SK-N-SH (cell line): ENCODE measurements at regions not wholly inside any gene's neighbourhood (a gene's known extent, or its start where the extent isn't known, plus 50 kb on each side); places are given as distances from the start of the nearest gene placed in this dataset.

ENCODE experiments used
- CTCF ChIA-PET: fragments of 300-600, 350-600 bp; formaldehyde crosslinking; extraction: SDS; loops from one replicate; lab custom pipeline; 2021; lab: Yijun Ruan, JAX
- POLR2A ChIA-PET: fragments of 350-600 bp; sonication (Branson Sonifier 250); formaldehyde crosslinking; extraction: SDS; loops from one replicate; lab custom pipeline; 2020; ENCODE audit warnings: antibody characterized with exemption, inconsistent platforms; lab: Yijun Ruan, JAX
- DNase-seq: peaks from one replicate; pipeline ENCODE4 v3.0.0; 2012
- H2AFZ ChIP-seq: fragments of 200-600 bp; sonication (generic); 2 replicates; pipeline ENCODE4 v1.8.1; 2016; ENCODE audit warnings: antibody characterized with exemption, mild to moderate bottlenecking, low read depth
- H3F3A ChIP-seq: fragments of 200-600 bp; sonication (generic); replicated peaks from 2 replicates; pipeline ENCODE3; 2016; ENCODE audit warnings: antibody characterized with exemption, mild to moderate bottlenecking; ENCODE audit not compliant: insufficient read depth
- H3K27ac ChIP-seq, 2 experiments: fragments of 200-500 bp in 1 of 2; fragments of 200-600 bp in 1 of 2; sonication (Bioruptor generic) in 1 of 2; sonication (generic), shearing (Covaris generic) in 1 of 2; 2 replicates each; pipeline versions ENCODE4 v1.5.1 to v1.6.1; 2014 to 2016; ENCODE audit warnings: low read depth in 2 of 2, inconsistent platforms in 1 of 2, low read length in 1 of 2, mild to moderate bottlenecking in 1 of 2, mixed read lengths in 1 of 2
- H3K27me3 ChIP-seq: fragments of 200-600 bp; sonication (generic), shearing (Covaris generic); 2 replicates; pipeline ENCODE4 v1.6.1; 2016; ENCODE audit warnings: mixed run types; ENCODE audit not compliant: insufficient read depth
- H3K36me3 ChIP-seq, 2 experiments: fragments of 200-500 bp in 1 of 2; fragments of 200-600 bp in 1 of 2; sonication (Bioruptor generic) in 1 of 2; sonication (generic) in 1 of 2; replicated peaks in 1 of 2; 2 replicates each; pipeline versions ENCODE3 to v1.5.1; 2014 to 2016; ENCODE audit warnings: low read length in 1 of 2, mild to moderate bottlenecking in 1 of 2; ENCODE audit not compliant: insufficient read depth in 2 of 2, control insufficient read depth in 1 of 2
- H3K4me1 ChIP-seq, 2 experiments: fragments of 200-500 bp in 1 of 2; fragments of 200-600 bp in 1 of 2; sonication (Bioruptor generic) in 1 of 2; sonication (generic), shearing (Covaris generic) in 1 of 2; 2 replicates each; pipeline versions ENCODE4 v1.5.1 to v1.6.1; 2014 to 2016; ENCODE audit warnings: low read depth in 1 of 2, low read length in 1 of 2, mixed run types in 1 of 2; ENCODE audit not compliant: insufficient read depth in 2 of 2, control insufficient read depth in 1 of 2
- H3K4me2 ChIP-seq: fragments of 200-600 bp; sonication (generic), shearing (Covaris generic); 2 replicates; pipeline ENCODE4 v1.6.1; 2017; ENCODE audit warnings: mixed run types
- H3K4me3 ChIP-seq, 2 experiments: fragments of 200-500 bp in 1 of 2; fragments of 200-600 bp in 1 of 2; sonication (Bioruptor generic) in 1 of 2; sonication (generic), shearing (Covaris generic) in 1 of 2; 2 replicates each; pipeline versions ENCODE4 v1.5.1 to v1.8.1; 2014 to 2016; ENCODE audit warnings: low read depth in 2 of 2, inconsistent platforms in 1 of 2, low read length in 1 of 2, mild to moderate bottlenecking in 1 of 2, mixed read lengths in 1 of 2, moderate library complexity in 1 of 2
- H3K79me2 ChIP-seq: fragments of 200-600 bp; sonication (generic); 2 replicates; pipeline ENCODE4 v1.8.1; 2017; ENCODE audit warnings: mild to moderate bottlenecking; ENCODE audit not compliant: insufficient read depth
- H3K9ac ChIP-seq: fragments of 200-600 bp; sonication (generic); 2 replicates; pipeline ENCODE4 v1.6.1; 2017; ENCODE audit warnings: mixed run types
- H3K9me2 ChIP-seq: fragments of 200-600 bp; sonication (generic); 2 replicates; pipeline ENCODE4 v1.6.1; 2017; ENCODE audit warnings: mixed run types
- H3K9me3 ChIP-seq: fragments of 200-600 bp; sonication (generic); 2 replicates; pipeline ENCODE4 v1.6.1; 2017; ENCODE audit warnings: mixed run types, mild to moderate bottlenecking, moderate library complexity
- H4K20me1 ChIP-seq: fragments of 200-600 bp; sonication (generic); 2 replicates; pipeline ENCODE4 v1.6.1; 2017; ENCODE audit warnings: mild to moderate bottlenecking, mixed run types; ENCODE audit not compliant: insufficient read depth
- CHD2 ChIP-seq: fragments of 150-350 bp; IDR thresholded peaks from 2 replicates; pipeline ENCODE4 v1.6.1; 2018; ENCODE audit warnings: low read length; ENCODE audit not compliant: partially characterized antibody
- ELF1 ChIP-seq: IDR thresholded peaks from 2 replicates; pipeline ENCODE4 v1.4.0; 2012
- FOSL2 ChIP-seq: IDR thresholded peaks from 2 replicates; pipeline ENCODE4 v1.4.0; 2012; ENCODE audit warnings: low read depth, mild to moderate bottlenecking, moderate library complexity, borderline replicate concordance
- GABPA ChIP-seq: IDR thresholded peaks from 2 replicates; pipeline ENCODE4 v1.4.0; 2012; ENCODE audit warnings: low read depth, mild to moderate bottlenecking
- JUND ChIP-seq: IDR thresholded peaks from 2 replicates; pipeline ENCODE4 v1.4.0; 2012
- MAX ChIP-seq: IDR thresholded peaks from 2 replicates; pipeline ENCODE4 v1.4.0; 2012; ENCODE audit warnings: low read depth
- MEF2A ChIP-seq: IDR thresholded peaks from 2 replicates; pipeline ENCODE4 v1.4.0; 2012; ENCODE audit warnings: low read depth, borderline replicate concordance
- MXI1 ChIP-seq: IDR thresholded peaks from 2 replicates; pipeline ENCODE4 v1.6.1; 2012; ENCODE audit warnings: mild to moderate bottlenecking, low read depth, low read length, improper control_type of control experiment
- REST ChIP-seq: IDR thresholded peaks from 2 replicates; pipeline ENCODE4 v1.6.1; 2012; ENCODE audit warnings: mild to moderate bottlenecking, low read depth, low read length, moderate library complexity
- RXRA ChIP-seq: IDR thresholded peaks from 2 replicates; pipeline ENCODE4 v1.4.0; 2012; ENCODE audit warnings: low read depth, mild to moderate bottlenecking, borderline replicate concordance
- SIN3A ChIP-seq: IDR thresholded peaks from 2 replicates; pipeline ENCODE4 v1.6.1; 2012; ENCODE audit warnings: low read depth, mild to moderate bottlenecking, low read length, moderate library complexity, borderline replicate concordance
- TAF1 ChIP-seq: IDR thresholded peaks from 2 replicates; pipeline ENCODE4 v1.6.1; 2012; ENCODE audit warnings: low read depth, mild to moderate bottlenecking, low read length, moderate library complexity, borderline replicate concordance
- TEAD4 ChIP-seq: IDR thresholded peaks from 2 replicates; pipeline ENCODE4 v1.4.0; 2012; ENCODE audit warnings: mild to moderate bottlenecking, borderline replicate concordance; ENCODE audit not compliant: insufficient read depth
- USF1 ChIP-seq: IDR thresholded peaks from 2 replicates; pipeline ENCODE4 v1.4.0; 2012; ENCODE audit warnings: low read depth, borderline replicate concordance
- USF2 ChIP-seq: fragments of 150-350 bp; IDR thresholded peaks from 2 replicates; pipeline ENCODE4 v1.6.1; 2017; ENCODE audit warnings: antibody characterized with exemption, low read length, low read depth, borderline replicate concordance
- YY1 ChIP-seq: IDR thresholded peaks from 2 replicates; pipeline ENCODE4 v1.4.0; 2012; ENCODE audit warnings: low read depth, mild to moderate bottlenecking
- WGBS: methylation state at CpG from one replicate; pipeline ENCODE4 v1.1.6; 2017; ENCODE audit warnings: low lambda C conversion rate; 5-methylcytosine and 5-hydroxymethylcytosine counted together

GRCh38 chr4:104716584-104716983, 221.9 kb upstream of the CXXC4 start:
- Histone ChIP-seq H3F3A (no peaks in the 10 kb centered on the region), H3K9ac (no peak overlapping the region), H3K27me3 (no peaks in the 10 kb centered on the region), H3K4me1 (no peaks in the 10 kb centered on the region), H4K20me1 (no peaks in the 10 kb centered on the region), H3K9me3 (no peaks in the 10 kb centered on the region), H3K79me2 (no peaks in the 10 kb centered on the region), H3K4me3 (no peak overlapping the region), H3K36me3 (no peaks in the 10 kb centered on the region), H3K27ac (no peak overlapping the region), H3K4me2 (no peak overlapping the region), H3K9me2 (no peaks in the 10 kb centered on the region), H2AFZ (no peak overlapping the region)
- TF ChIP-seq SIN3A (no peak), MAX (no peak), ELF1 (no peak), USF1 (no peak), REST (no peak), YY1 (no peak), JUND (no peak), FOSL2 (no peak), MXI1 (no peak), TAF1 (no peak), GABPA (no peak), MEF2A (no peak), RXRA (no peak), TEAD4 (no peak), CHD2 (no peak), USF2 (no peak)
- no peak for DNase-seq
- POLR2A ChIA-PET: no interaction called here
- CTCF ChIA-PET: no interaction called here
- WGBS: 2% methylated on average over 2 of the region's 2 CpGs
